Upper lobe of left lung (tissue), 4 donors: ENCODE measurements at regions not wholly inside any gene's neighbourhood (a gene's known extent, or its start where the extent isn't known, plus 50 kb on each side); places are given as distances from the start of the nearest gene placed in this dataset.

Source experiments
- EP300 ChIP-seq, 4 donors: sonication (generic); formaldehyde crosslinking; IDR thresholded peaks; one replicate each; pipeline ENCODE4 v1.5.1; 2017; ENCODE audit warnings: antibody characterized with exemption in 4 of 4, control low read depth in 2 of 4
- POLR2A ChIP-seq, 4 donors: fragments of 450-650 bp; IDR thresholded peaks; one replicate each; pipeline ENCODE4 v1.5.1; 2016 to 2017; ENCODE audit warnings: antibody characterized with exemption in 4 of 4, mild to moderate bottlenecking in 2 of 4
- TF ChIP-seq, protein P1 (sequence below), 6 experiments: fragments of 450-650 bp in 4 of 6; fragments of 200-600 bp in 2 of 6; sonication (generic) in 2 of 6; IDR thresholded peaks; one replicate each; pipeline ENCODE4 v1.5.1; 2016 to 2019; ENCODE audit warnings: antibody characterized with exemption in 6 of 6

DNA sequence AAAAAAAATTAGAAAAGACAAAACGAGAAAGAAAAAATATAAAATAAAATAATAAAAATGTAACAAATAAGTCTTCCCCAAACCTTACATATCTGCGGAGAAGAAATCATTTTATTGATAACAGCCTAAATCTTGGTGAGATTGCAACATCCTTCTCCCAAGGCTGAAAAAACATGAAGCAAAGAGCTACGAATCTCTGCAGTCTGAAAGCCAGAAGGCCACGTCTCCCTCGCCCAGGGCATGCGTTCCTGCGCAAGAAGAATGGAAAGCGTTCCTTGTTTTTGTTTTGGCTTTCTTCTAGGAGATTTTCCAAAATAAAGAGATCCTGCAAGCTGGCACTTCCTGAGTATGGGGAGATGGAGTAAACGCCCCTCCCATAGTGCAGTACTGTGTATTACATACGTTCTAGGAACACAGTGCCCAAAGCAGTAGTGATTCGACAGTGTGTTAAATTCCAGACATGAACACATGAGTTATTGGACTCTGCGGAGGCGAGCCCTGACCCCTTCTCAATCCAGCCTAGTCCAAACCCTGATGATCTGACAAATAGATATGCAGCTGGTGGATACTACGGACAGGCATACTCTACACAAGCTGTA is 126.7 kb upstream of the RREB1 start:
- TF ChIP-seq, protein P1, sequence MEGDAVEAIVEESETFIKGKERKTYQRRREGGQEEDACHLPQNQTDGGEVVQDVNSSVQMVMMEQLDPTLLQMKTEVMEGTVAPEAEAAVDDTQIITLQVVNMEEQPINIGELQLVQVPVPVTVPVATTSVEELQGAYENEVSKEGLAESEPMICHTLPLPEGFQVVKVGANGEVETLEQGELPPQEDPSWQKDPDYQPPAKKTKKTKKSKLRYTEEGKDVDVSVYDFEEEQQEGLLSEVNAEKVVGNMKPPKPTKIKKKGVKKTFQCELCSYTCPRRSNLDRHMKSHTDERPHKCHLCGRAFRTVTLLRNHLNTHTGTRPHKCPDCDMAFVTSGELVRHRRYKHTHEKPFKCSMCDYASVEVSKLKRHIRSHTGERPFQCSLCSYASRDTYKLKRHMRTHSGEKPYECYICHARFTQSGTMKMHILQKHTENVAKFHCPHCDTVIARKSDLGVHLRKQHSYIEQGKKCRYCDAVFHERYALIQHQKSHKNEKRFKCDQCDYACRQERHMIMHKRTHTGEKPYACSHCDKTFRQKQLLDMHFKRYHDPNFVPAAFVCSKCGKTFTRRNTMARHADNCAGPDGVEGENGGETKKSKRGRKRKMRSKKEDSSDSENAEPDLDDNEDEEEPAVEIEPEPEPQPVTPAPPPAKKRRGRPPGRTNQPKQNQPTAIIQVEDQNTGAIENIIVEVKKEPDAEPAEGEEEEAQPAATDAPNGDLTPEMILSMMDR (IDR thresholded peaks at IDR 0.05): no peak
- no peak for TF ChIP-seq EP300 (IDR thresholded peaks at IDR 0.05)
- no peak for TF ChIP-seq POLR2A (IDR thresholded peaks at IDR 0.05)
